ENCODE measurements at regions not wholly inside any gene's neighbourhood (a gene's known extent, or its start where the extent isn't known, plus 50 kb on each side); places are given as distances from the start of the nearest gene placed in this dataset.
"Not testable (repeated sequence)": the region's sequence is repeated elsewhere in the genome, so short reads cannot be mapped to it uniquely, and the experiment has no call there.

DNA sequence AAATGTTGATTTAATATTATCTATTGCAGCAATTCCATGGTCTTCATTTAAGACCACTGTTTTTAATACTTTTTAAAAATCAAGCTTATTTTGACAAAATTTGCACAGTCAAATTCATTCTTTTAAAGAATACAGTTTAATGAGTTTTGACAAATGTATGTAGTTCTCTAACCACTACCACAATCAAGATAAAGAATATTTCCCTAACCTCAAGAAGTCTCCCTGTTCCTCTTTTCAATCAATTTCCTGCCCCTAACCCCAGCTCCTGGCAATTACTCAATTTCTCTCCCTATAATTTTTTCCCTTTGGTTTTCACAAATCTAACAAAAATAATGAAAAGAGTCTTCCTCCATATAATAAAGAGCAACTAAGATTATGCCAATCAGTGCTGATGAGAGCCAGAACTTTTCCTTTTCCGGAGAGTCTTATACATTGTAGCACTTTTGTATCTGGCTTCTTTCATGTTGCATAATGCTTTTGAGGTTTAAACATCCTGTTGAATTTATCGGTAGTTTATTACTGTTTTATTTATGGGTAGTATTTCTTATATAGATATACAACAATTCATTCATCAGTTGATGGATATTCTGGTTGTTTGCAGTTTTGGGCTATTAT lies 231.7 kb downstream of the AASDHPPT start:
- Histone ChIP-seq H3K27ac (ENCODE audit: low read depth, low read length, poor library complexity, severe bottlenecking) (no peak overlapping the region), H3K4me2 (ENCODE audit: low read length) (no peak overlapping the region), H3K27me3 (ENCODE audit: insufficient read depth, low read length) (no peaks in the 10 kb centered on the region), H3K79me2 (ENCODE audit: insufficient read depth, low read length) (no peaks in the 10 kb centered on the region), H3F3A (ENCODE audit: insufficient read depth, low read length) (no peaks in the 10 kb centered on the region), H3K4me3 (ENCODE audit: low read depth, low read length, poor library complexity, severe bottlenecking) (no peak overlapping the region), H3K9ac (ENCODE audit: low read length) (no peak overlapping the region), H2AFZ (ENCODE audit: low read length) (no peak overlapping the region), H3K4me1 (ENCODE audit: insufficient read depth, low read length, severe bottlenecking) (no peaks in the 10 kb centered on the region), H3K9me3 (ENCODE audit: low read length) (no peaks in the 10 kb centered on the region), H3K36me3 (ENCODE audit: insufficient read depth, low read length) (no peaks in the 10 kb centered on the region), H3K9me2 (ENCODE audit: low read depth, low read length) (no peaks in the 10 kb centered on the region), H4K20me1 (ENCODE audit: insufficient read depth, low read length) (no peaks in the 10 kb centered on the region)
- TF ChIP-seq EZH2 (IDR thresholded peaks at IDR 0.05; ENCODE audit: borderline replicate concordance, low read length) (no peak), CTCF (IDR thresholded peaks at IDR 0.05; ENCODE audit: low read length) (no peak)

DNA sequence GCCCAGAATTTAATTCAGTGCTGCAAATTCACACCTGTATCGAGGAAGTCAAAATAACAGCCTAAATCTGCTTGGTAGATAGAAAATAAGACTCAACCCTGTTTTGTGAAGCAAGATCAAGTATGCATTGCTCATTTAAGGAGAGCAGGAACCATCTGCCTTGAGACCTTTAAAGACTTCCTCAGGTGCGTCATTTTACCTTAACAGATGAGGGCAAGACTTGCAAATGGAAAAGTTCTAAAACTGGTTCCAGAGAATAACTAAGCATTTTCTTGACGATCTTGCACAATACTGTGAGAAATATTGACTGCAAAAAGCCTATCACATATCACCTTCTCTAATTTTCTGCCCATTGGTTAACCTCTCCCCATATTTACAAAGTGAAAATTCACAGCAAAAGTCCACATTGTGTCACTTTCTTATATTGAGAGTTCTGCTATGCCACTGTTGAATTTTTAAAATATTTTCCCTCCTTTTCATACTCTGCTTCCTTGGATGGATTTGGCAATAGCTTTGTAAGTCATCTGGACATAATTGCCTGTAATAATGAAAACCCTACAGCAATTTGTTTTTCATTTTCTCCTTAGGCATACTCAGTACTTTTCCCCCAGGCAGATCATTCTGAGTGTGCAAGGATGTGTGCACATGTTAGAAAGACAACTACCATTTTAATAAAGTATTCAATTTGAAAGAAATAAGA lies 234.2 kb downstream of the AASDHPPT start:
- no peaks in the 10 kb centered on the region for H3K4me1 ChIP-seq (ENCODE audit: insufficient read depth, low read length, severe bottlenecking)
- no peaks in the 10 kb centered on the region for H3K9me2 ChIP-seq (ENCODE audit: low read depth, low read length)
- no peaks in the 10 kb centered on the region for H3K36me3 ChIP-seq (ENCODE audit: insufficient read depth, low read length)
- TF ChIP-seq EZH2 (IDR thresholded peaks at IDR 0.05; ENCODE audit: borderline replicate concordance, low read length) (no peak), CTCF (IDR thresholded peaks at IDR 0.05; ENCODE audit: low read length) (no peak)
- no peaks in the 10 kb centered on the region for H3K79me2 ChIP-seq (ENCODE audit: insufficient read depth, low read length)
- no peaks in the 10 kb centered on the region for H3K27me3 ChIP-seq (ENCODE audit: insufficient read depth, low read length)
- H3F3A ChIP-seq (ENCODE audit: insufficient read depth, low read length) = no peaks in the 10 kb centered on the region
- no peak overlapping the region for H3K27ac ChIP-seq (ENCODE audit: low read depth, low read length, poor library complexity, severe bottlenecking)
- H3K4me2 ChIP-seq (ENCODE audit: low read length) = no peak overlapping the region
- no peak overlapping the region for H2AFZ ChIP-seq (ENCODE audit: low read length)
- H3K9ac ChIP-seq (ENCODE audit: low read length) = no peak overlapping the region
- no peaks in the 10 kb centered on the region for H4K20me1 ChIP-seq (ENCODE audit: insufficient read depth, low read length)
- no peak overlapping the region for H3K4me3 ChIP-seq (ENCODE audit: low read depth, low read length, poor library complexity, severe bottlenecking)
- H3K9me3 ChIP-seq (ENCODE audit: low read length) = no peaks in the 10 kb centered on the region

GRCh38 chr11:106317208-106317773 lies 239.8 kb downstream of the AASDHPPT start:
- not testable (repeated sequence) for H3K36me3 ChIP-seq (ENCODE audit: insufficient read depth, low read length); H3K4me2 ChIP-seq (ENCODE audit: low read length); H3K4me3 ChIP-seq (ENCODE audit: low read depth, low read length, poor library complexity, severe bottlenecking); H3K9me3 ChIP-seq (ENCODE audit: low read length); H4K20me1 ChIP-seq (ENCODE audit: insufficient read depth, low read length); H3K9ac ChIP-seq (ENCODE audit: low read length); H3K9me2 ChIP-seq (ENCODE audit: low read depth, low read length); H3K27me3 ChIP-seq (ENCODE audit: insufficient read depth, low read length); H3F3A ChIP-seq (ENCODE audit: insufficient read depth, low read length); H3K27ac ChIP-seq (ENCODE audit: low read depth, low read length, poor library complexity, severe bottlenecking); H3K4me1 ChIP-seq (ENCODE audit: insufficient read depth, low read length, severe bottlenecking); H3K79me2 ChIP-seq (ENCODE audit: insufficient read depth, low read length); H2AFZ ChIP-seq (ENCODE audit: low read length)
